ENCODE measurements at regions not wholly inside any gene's neighbourhood (a gene's known extent, or its start where the extent isn't known, plus 50 kb on each side); places are given as distances from the start of the nearest gene placed in this dataset.
"Not testable (repeated sequence)": the region's sequence is repeated elsewhere in the genome, so short reads cannot be mapped to it uniquely, and the experiment has no call there.

DNA sequence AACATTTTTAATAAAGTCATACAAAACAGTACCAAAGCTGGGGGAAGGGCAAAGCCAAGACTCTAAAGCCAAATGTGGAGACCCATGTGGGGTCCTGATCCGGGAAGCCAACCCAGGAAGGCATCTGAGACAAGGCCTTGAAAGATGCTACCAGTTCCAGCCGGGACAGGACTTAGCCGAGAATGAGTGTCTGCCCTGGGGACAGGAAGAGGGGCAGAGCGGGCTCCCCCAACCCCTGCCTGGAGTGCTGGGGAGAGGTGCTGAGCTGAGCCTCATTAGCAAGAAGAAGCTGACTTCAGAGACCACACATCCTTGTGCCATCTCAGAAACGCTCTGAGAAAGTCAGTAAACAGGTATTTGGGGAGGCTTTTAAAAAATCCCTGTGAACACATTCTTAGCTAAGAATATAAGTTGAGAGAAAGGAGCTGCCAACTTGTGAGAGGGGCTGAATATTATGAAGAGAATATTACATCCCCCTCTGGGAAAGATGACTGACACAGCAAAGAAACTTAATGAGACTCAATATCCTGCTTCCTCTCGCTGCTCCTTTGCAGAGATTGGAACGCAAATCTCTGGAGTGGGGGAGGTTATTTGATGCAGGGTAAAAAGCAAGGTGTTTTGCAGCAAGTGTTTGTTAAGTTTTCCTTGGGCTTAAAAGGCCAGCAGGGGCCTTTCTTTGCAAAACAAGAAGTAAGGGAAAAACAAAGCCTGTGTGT lies 103.3 kb upstream of the KCND3 start:
- H3K4me3 ChIP-seq (ENCODE audit: low read depth, low read length) = no peak overlapping the region
- DNase-seq (ENCODE audit: low read depth) = no peak

DNA sequence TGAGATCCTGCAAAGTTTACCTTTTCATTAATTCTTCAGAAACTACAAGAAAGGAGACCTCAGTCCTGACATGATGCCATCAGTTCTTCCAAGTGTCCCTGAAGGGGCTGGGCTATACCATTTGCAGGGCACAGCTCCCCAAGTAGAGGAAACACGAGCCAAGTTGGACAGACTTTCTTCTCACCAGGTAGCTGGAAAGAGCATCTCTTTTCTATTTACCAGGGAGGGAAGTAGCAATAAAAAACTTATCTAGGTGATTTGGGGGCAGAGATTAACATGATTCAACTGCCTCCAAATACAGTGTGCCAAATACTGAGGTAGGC lies 103.9 kb upstream of the KCND3 start:
- no peak overlapping the region for H3K4me3 ChIP-seq (ENCODE audit: low read depth, low read length)

DNA sequence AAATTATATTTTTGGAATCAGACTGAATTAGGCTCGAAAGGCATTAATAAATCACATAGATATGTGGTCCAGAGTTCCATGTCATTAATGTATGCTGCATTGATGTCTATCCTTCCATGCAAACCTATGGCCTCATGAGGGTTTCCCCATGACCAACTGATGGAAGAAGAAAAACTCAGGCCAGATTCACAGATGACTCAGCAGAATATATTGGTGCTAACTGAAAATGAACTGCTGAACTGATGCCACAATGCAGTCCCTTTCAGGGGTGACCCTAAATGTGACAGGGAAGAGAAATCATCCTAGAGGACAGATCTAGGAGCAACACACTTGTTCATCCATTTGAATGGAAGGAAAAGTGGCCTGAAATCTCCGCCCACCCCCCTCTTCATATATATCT lies 110.5 kb upstream of the KCND3 start:
- H3K4me3 ChIP-seq (ENCODE audit: low read depth, low read length) = no peak overlapping the region
- DNase-seq (ENCODE audit: low read depth) = no peak

More for the DNA sequence above, 103.9 kb upstream of the KCND3 start:
- DNase-seq (ENCODE audit: low read depth) = no peak

DNA sequence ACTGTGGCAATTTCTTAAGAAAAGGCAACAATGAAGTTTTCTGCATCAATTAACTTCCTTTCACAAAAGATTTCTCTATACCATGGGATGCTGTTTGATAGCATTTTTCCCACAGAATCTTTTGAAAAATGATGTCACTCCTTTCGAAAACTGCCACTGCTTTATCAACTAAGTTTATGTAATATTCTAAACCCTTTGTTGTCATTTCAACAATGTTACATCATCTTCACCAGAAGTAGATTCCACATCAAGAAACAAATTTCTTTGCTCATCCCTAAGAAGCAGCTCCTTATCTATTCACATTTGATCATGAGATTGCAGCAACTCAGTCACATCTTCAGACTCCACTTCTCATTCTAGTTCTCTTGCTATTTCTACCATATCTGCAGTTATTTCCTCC lies 116.1 kb upstream of the KCND3 start:
- no peak for DNase-seq (ENCODE audit: low read depth)

DNA sequence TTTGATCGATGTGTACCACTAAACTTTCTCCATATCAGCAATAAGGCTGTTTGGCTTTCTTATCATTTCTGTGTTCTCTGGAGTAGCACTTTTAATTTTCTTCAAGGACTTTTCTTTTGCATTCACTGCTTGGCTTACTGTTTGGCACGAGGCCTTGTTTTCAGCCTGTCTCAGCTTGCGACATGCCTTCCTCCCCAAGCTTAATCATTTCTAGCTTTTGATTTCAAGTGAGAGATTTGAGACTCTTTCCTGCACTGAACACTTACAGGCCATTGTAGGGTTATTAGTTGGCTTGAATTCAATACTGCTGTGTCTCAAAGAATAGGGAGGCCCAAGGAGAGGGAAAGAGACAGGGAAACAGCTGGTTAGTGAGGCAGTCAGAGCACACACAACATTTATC lies 120.6 kb upstream of the KCND3 start:
- H3K4me3 ChIP-seq (ENCODE audit: low read depth, low read length) = no peak overlapping the region
- no peak for DNase-seq (ENCODE audit: low read depth)

More for the DNA sequence above, 116.1 kb upstream of the KCND3 start:
- no peak overlapping the region for H3K4me3 ChIP-seq (ENCODE audit: low read depth, low read length)

DNA sequence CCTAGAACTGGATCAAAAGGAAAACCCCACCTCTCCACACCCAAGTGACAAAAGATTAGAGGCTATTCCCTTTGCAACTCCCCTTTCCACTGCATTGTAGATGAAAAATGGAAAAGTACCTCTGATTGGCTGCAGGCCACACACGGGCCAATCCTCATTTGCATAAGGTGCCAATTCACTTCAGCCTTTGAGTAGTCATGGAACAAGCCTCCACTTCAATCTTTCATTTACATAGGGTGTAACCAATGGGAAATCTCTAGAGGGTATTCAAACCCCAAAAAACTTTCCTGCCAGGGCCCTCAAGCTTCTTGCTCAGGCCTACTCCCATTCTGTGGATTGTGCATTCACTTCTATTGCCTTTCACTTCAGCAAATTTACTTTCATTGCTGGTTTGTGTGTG lies 122.3 kb upstream of the KCND3 start:
- no peak overlapping the region for H3K4me3 ChIP-seq (ENCODE audit: low read depth, low read length)
- DNase-seq (ENCODE audit: low read depth) = no peak

DNA sequence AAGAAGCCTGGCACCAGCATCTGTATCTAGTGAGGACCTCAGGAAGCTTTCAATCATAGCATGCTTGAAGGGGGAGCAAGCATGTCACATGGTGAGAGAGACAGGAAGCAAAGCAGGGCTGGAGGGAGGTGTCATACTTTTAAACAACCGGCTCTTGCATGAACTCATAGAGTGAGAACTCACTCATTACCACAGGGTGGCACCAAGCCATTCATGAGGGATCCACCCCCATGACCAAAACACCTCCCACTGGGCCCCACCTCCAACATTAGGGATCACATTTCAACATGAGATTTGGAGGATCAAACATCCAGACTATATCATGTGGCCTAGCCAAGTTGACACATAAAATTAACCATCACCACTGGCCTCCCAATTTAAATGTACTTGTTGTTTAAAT lies 125.1 kb upstream of the KCND3 start:
- no peak overlapping the region for H3K4me3 ChIP-seq (ENCODE audit: low read depth, low read length)
- no peak for DNase-seq (ENCODE audit: low read depth)

DNA sequence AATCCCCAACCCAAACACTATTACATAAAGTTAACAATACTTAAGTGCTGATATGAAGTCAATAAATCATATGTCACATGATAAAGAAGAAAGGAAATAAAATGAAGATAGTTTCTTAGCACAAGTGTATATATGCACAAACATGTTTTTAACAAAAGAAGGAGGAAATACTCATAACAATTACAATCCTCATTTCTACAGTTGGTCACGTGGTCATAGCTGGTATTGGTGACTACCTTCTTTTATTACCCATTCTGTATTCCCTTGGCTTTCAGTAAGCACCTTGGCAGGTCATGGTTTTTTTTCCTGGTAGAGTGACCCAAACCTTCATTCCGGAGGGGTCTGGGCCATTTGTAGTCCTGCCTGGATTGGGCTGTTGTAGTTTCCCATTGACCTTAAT lies 137.1 kb upstream of the KCND3 start:
- H3K4me3 ChIP-seq (ENCODE audit: low read depth, low read length) = no peak overlapping the region
- no peak for DNase-seq (ENCODE audit: low read depth)

DNA sequence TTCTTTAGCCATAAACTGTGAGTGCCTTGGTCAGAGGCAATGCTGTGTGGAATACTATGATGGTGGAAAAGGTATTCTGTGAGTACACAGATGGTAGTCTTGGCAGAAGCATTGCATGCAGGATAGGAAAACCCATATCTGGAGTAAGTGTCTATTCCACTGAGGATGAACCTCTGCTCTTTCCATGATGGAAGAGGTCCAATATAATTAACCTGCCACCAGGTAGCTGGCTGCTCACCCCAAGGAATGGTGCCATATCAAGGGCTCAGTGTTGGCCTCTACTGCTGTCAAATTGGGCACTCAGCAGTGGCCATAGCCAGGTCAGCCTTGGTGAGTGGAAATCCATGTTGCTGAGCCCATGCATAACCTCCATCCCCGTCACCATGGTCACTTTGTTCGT lies 138.1 kb upstream of the KCND3 start:
- not testable (repeated sequence) for DNase-seq (ENCODE audit: low read depth)

DNA sequence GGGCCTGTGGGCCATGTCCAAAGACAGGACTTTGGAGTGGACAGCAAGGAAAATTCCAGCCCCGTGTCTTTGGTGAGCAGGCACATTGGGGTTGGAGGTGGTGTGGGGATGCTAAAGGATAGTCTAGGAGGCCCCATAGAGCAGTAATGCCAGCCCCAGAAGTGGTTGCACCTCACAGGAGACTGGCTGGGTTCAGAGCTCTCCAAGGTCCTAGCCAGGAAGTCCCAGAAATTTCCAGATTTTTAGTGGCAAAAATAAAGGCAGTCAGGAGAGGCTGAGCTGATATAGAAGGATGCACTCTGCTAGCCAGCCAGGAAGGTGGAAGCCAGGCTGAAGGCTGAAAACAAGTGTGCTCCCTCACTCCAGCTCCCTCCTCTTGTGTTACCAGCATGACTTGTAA lies 144.0 kb upstream of the KCND3 start:
- DNase-seq (ENCODE audit: low read depth) = no peak
- H3K4me3 ChIP-seq (ENCODE audit: low read depth, low read length) = no peak overlapping the region

More for the DNA sequence above, 138.1 kb upstream of the KCND3 start:
- not testable (repeated sequence) for H3K4me3 ChIP-seq (ENCODE audit: low read depth, low read length)

DNA sequence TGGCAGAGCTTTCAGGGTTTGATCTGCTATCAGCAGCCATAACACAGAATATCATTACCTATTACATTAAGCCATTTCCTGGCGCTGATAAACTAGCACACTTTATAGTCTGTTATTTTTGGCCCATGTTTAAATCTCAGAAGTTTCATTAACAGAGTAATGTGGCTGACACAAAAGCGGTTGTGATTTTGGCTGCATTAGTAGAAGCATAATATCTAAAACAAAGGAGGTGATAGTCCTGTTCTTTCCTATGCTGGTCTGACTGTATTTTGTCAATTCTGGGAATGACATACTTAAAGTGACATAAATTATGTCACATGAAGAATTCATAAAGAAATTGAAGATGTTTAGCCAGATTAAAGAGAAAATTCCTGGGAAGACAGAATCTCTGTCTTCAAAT lies 151.3 kb upstream of the KCND3 start:
- H3K4me3 ChIP-seq (ENCODE audit: low read depth, low read length) = no peak overlapping the region
- no peak for DNase-seq (ENCODE audit: low read depth)

DNA sequence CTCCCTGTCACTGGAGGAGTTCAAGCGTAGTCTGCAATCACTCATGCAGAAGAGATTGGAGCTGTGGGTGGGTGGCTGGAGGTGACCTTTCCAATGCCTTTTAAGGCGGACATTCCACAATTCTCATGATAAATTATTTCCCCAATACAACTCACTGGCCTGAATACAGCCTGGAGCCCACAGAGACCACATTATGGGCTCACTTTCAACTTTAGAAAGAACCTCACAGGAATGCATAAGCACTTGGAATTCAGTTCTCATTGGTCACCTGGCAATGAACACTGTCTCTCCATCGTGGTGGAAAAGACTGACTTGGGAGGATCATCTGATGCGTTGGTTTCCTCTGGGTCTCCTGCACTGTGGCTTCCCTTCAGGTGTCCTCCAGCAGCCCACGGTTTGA lies 151.8 kb upstream of the KCND3 start:
- DNase-seq (ENCODE audit: low read depth) = no peak

DNA sequence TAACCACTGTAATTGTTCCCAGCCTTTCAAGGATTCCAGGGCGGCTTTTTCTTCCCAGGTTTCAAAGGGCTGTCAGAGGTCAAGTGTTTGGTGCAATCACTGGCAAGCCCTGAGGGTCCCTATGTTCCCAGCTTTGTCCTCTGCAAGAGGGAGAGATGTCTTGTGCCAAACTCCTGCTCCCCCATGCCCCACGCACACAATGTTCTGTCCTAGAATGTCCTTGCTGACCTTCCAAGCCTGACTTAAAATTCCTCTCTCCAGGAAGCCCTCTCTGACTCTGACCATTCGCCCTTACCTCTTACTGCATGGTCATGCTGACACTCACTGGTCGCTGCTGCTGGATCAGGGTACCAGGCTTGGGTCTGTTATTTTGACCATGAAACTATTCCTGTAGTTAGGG lies 152.5 kb upstream of the KCND3 start:
- DNase-seq (ENCODE audit: low read depth) = no peak
- no peak overlapping the region for H3K4me3 ChIP-seq (ENCODE audit: low read depth, low read length)

More for the DNA sequence above, 151.8 kb upstream of the KCND3 start:
- H3K4me3 ChIP-seq (ENCODE audit: low read depth, low read length) = no peak overlapping the region

DNA sequence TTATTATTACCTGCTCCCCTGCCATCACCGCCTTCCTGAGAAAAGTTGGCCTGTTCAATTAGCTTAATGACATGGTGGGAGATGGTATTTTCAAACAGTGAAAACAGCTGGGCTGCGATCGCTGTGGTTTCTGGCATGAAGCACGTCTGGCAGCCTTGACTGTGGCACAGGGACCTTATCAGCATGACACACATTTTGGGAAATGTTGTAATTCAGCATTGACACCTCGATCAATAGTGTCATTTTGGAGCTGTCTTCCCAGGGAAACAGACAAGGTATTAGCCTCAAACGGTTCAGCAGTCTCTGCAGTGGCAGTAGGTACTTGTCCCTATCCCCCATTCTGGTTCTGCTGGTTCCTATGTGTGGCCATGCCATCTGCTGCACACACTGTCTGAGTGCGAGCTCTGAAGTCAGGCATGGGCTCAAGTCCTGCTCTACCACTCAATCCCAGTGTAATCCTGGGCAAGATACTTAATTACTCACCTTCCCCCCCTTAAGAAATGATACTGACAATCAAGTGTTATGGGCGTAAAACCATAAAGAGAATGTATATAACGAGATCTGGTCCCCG lies 154.5 kb upstream of the KCND3 start:
- no peak overlapping the region for H3K4me3 ChIP-seq (ENCODE audit: low read depth, low read length)
- no peak for DNase-seq (ENCODE audit: low read depth)

DNA sequence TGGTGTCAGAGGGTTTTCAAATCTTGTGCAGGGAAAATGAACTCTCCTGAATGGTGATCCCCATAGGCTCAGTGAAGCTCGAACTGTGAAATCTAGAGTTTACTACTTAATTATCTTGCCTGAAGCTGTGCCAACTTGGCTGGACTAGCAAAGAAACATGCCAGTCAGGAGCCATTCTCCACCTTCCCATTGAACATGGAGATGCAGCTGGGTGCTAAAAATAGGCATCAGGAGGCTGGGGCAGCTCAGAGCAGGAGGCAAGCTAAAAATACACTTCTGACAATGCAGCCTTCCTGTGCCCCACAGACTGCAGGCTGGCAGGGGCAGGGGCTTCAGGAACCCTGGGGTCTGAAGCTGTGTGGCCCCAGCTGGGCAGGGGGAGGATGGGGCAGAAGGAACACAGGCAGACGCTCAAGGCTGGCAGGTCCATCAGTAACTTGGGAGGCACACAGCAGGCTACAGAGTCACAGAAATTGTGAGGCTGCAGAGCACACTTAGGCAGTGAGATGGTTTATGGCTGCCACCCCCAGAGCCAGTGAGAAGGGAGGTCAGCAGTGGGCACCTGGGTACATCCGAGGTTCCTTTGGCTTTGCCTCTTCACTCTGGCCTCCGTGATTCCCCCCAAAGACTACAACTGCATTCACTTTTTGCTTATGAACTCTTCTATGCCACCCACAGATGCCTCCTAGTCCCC lies 155.4 kb upstream of the KCND3 start:
- no peak for DNase-seq (ENCODE audit: low read depth)
- H3K4me3 ChIP-seq (ENCODE audit: low read depth, low read length) = no peak overlapping the region

DNA sequence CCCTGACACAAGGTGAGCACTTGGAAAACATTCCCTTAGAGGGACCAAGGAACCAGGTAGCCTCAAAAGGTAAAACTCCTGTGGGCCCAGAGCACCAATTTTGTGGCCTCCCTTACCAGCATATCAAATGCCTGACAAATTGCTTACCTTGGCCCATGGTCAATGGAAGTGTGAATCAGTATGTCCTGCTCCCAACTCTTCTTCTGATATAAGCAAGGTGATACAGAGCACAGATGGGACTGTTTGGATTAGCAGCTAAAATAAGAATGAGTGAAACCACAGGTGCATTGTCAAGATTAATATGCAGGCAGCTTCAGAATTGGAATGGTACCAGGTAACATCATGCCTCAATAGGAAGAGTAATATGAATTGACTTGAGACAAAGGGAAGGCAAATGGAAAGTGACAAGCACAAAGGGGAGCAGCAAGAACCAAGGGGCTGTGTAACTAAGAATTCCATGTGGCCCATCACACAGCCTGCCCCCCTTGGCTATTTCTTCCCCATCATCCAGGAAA lies 156.8 kb upstream of the KCND3 start:
- no peak for DNase-seq (ENCODE audit: low read depth)
- no peak overlapping the region for H3K4me3 ChIP-seq (ENCODE audit: low read depth, low read length)

DNA sequence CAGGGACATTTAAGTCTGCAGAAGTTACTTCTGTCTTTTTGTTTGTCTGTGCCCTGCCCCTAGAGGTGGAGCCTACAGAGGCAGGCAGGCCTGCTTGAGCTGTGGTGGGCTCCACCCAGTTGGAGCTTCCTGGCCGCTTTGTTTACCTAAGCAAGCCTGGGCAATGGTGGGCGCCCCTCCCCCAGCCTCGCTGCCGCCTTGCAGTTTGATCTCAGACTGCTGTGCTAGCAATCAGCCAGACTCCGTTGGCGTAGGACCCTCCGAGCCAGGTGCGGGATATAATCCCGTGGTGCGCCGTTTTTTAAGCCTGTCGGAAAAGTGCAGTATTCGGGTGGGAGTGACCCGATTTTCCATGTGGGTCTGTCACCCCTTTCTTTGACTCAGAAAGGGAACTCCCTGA lies 170.7 kb upstream of the KCND3 start:
- not testable (repeated sequence) for DNase-seq (ENCODE audit: low read depth); H3K4me3 ChIP-seq (ENCODE audit: low read depth, low read length)

DNA sequence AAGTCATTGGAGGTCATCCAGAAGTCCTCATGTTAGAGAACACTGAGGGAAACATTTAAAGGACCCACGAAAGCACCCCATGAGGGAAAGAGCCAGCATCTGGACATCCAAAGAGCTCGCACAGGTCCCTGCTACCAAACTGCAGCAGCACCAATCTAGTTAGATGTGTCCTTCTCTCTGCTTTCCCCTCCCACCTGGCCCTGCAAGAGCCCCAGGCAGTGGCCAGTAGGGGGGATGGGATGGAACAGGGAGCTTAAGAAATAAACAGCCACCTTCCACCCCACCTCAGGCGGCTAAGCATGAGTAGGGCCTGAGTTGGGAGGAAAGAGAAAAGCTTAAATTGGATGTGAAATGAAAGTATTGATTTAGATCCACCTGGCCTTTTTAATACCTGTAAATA lies 175.9 kb upstream of the KCND3 start:
- no peak for DNase-seq (ENCODE audit: low read depth)

DNA sequence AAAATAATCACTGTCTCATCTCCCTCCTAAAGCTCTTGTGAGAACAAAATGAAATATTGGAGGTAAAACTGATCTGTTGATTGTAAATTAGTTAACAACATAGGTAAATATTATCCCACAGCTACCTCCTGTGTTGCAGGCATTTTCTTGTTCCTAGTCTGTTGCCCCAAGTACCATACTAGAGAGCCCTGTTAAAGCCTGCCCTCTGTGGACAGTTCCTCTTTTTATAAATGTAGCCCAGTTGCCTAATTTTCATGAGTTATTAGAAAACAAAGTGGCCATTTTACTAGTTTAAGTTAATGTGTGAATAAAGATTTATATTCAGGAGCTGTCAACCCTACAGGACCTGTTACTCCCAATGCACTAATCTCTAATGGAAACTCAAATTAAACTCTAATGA lies 180.0 kb upstream of the KCND3 start:
- no peak overlapping the region for H3K4me3 ChIP-seq (ENCODE audit: low read depth, low read length)
- DNase-seq (ENCODE audit: low read depth) = no peak

More for the DNA sequence above, 175.9 kb upstream of the KCND3 start:
- H3K4me3 ChIP-seq (ENCODE audit: low read depth, low read length) = no peak overlapping the region

DNA sequence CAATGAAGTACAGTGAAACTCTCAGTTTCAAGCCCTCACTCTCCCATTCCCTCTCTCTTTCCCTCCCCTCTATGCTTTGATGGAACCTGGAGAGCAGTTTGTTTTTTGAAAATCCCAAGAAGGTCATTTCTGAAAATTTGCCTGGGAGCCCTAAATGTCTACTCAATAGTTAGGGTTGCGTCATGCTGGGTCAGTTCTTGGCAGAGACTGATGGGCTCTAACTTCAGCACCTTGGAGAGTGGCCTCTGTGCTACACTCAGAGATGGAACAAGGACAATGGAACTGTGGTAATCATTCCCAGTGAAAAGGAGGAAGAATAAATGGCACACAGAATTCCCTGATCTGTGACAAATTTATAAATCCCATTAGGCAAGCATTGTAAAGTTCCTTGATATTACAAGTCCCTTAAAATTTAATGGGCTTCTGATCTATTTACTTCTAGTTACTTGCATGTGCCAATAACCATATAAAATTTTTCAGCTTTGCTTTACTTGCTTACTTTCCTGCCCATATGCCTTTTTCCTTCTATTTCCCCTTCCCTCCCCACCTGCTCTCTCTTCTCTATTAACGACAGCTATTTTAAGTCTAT lies 182.9 kb upstream of the KCND3 start:
- H3K4me3 ChIP-seq (ENCODE audit: low read depth, low read length) = no peak overlapping the region
- peak; percentile 8 for DNase-seq (ENCODE audit: low read depth)
